ENCODE measurements at regions not wholly inside any gene's neighbourhood (a gene's known extent, or its start where the extent isn't known, plus 50 kb on each side); places are given as distances from the start of the nearest gene placed in this dataset.
"Not testable (repeated sequence)": the region's sequence is repeated elsewhere in the genome, so short reads cannot be mapped to it uniquely, and the experiment has no call there.

DNA sequence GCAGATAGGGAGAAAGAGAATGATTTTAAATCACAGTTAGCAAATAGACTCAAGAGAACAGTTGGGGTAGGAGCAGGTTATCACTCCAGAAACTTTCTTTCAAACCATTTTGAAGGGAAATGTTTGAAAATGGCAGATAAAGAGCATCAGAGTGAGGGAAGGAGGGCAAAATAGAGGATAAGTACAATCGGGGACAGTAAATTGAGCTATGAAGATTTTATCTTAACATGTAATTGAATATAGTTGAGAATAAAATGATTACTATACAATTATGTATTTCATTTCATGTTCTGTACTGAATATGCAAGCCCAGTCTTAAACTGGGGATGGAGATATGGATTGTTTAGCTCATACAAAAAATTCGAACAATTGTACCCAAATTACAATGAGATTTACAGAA lies 54.0 kb downstream of the MAP10 start:
- Histone ChIP-seq H3K9me3 (no peaks in the 10 kb centered on the region), H3K4me1 (no peaks in the 10 kb centered on the region), H3K36me3 (no peaks in the 10 kb centered on the region), H3K27me3 (no peaks in the 10 kb centered on the region), H3K27ac (replicated peaks in 1 of 4) (no peak overlapping the region), H3K4me3 (no peak overlapping the region)
- 89% methylated on average over 2 of the region's 2 CpGs for WGBS
- TF ChIP-seq POLR2A (IDR thresholded peaks at IDR 0.05; ENCODE audit: low read depth) = no peak
- TF ChIP-seq CTCF (IDR thresholded peaks at IDR 0.05) = no peak
- TF ChIP-seq EP300 (IDR thresholded peaks at IDR 0.05) = no peak
- TF ChIP-seq POLR2AphosphoS5 (IDR thresholded peaks at IDR 0.05) = no peak
- no peak for DNase-seq (ENCODE audit: extremely low spot score)
- intact Hi-C loops (cut with DNase I) = no loop called here

DNA sequence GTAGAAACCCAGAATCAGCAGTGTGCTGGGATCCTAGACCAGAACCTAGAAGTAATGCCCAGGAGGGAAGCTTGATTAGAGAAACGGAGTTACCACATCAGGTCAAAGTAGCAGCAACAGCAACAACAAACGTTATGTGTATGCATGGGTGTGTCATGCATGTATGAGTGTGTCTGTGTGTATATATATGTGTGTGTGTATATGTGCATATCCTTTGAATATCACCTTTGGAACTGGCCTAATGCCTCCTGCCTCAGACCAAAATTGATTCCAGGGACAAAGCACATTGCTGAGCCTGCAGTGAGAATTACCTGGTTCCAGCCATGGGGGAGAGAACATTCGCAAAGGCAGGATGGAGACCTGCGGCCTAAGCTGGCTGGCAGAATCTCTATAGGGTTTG lies 55.9 kb downstream of the MAP10 start:
- H3K9me3 ChIP-seq = no peaks in the 10 kb centered on the region
- whole genome bisulfite sequencing = 92% methylated on average over 4 of the region's 4 CpGs
- intact Hi-C loops (cut with DNase I) = no loop called here
- no peak for TF ChIP-seq POLR2A (IDR thresholded peaks at IDR 0.05; ENCODE audit: low read depth)
- TF ChIP-seq EP300 (IDR thresholded peaks at IDR 0.05) = no peak
- TF ChIP-seq CTCF (IDR thresholded peaks at IDR 0.05) = no peak
- TF ChIP-seq POLR2AphosphoS5 (IDR thresholded peaks at IDR 0.05) = no peak
- H3K27ac ChIP-seq (replicated peaks in 1 of 4) = no peak overlapping the region
- no peaks in the 10 kb centered on the region for H3K27me3 ChIP-seq
- peak; percentile 75 for DNase-seq (ENCODE audit: extremely low spot score)
- H3K4me3 ChIP-seq = no peak overlapping the region
- H3K4me1 ChIP-seq = no peaks in the 10 kb centered on the region
- H3K36me3 ChIP-seq = no peaks in the 10 kb centered on the region

DNA sequence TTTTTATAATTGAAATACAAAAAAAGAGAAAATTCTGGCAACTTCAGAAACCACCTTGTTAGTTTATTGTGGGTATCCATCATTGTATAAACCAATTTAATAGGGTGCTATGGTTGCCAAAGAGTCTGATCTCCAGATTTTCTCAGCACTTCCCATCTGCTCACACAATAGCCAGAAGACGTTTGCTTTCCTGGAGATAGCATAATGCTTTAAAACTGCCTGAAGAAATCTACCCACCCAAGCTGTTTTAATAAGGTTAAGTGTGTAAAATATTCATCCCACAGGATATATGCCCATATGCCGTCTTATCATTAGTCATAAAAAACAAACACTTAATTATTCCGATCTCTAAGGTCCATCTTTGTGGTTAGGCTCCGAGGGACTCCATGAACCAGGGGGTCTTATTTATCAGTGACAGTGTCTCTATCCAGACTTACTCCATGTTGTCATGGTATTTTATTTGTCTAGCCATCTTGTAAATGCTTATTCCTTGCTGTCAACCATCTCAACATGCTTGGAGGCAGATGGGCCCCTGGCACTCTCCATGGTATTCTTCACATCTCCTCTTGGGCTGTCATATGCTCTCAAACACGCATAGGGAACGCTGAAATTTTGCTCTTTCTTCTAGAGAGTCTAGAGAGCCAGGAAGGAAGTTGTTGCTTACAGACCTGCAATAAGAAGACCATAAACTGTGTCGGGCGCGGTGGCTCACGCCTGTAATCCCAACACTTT lies 58.5 kb downstream of the MAP10 start:
- intact Hi-C loops (cut with DNase I) = no loop called here
- Histone ChIP-seq H3K4me1 (no peaks in the 10 kb centered on the region), H3K27me3 (no peaks in the 10 kb centered on the region), H3K27ac (replicated peaks in 1 of 4) (no peak overlapping the region), H3K9me3 (no peaks in the 10 kb centered on the region), H3K4me3 (no peak overlapping the region), H3K36me3 (no peaks in the 10 kb centered on the region)
- DNase-seq (ENCODE audit: extremely low spot score) = peak; percentile 64
- WGBS = 89% methylated on average over 9 of the region's 10 CpGs
- TF ChIP-seq EP300 (IDR thresholded peaks at IDR 0.05) = no peak
- TF ChIP-seq CTCF (IDR thresholded peaks at IDR 0.05) = no peak
- TF ChIP-seq POLR2A (IDR thresholded peaks at IDR 0.05; ENCODE audit: low read depth) = no peak
- TF ChIP-seq POLR2AphosphoS5 (IDR thresholded peaks at IDR 0.05) = no peak

- no peak overlapping the region for H3K4me3 ChIP-seq
- no peaks in the 10 kb centered on the region for H3K36me3 ChIP-seq
- H3K9me3 ChIP-seq = no peaks in the 10 kb centered on the region
- intact Hi-C loops (cut with DNase I) = no loop called here
- H3K4me1 ChIP-seq = no peaks in the 10 kb centered on the region
- DNase-seq (ENCODE audit: extremely low spot score) = peak; percentile 70
- WGBS = 83% methylated on average over 9 of the region's 9 CpGs
- no peak overlapping the region for H3K27ac ChIP-seq (replicated peaks in 1 of 4)
- TF ChIP-seq EP300 (IDR thresholded peaks at IDR 0.05) = no peak
- no peak for TF ChIP-seq POLR2AphosphoS5 (IDR thresholded peaks at IDR 0.05)
- H3K27me3 ChIP-seq = no peaks in the 10 kb centered on the region
Measured at GRCh38 chr1:232865102-232865931, 60.1 kb downstream of the MAP10 start.

DNA sequence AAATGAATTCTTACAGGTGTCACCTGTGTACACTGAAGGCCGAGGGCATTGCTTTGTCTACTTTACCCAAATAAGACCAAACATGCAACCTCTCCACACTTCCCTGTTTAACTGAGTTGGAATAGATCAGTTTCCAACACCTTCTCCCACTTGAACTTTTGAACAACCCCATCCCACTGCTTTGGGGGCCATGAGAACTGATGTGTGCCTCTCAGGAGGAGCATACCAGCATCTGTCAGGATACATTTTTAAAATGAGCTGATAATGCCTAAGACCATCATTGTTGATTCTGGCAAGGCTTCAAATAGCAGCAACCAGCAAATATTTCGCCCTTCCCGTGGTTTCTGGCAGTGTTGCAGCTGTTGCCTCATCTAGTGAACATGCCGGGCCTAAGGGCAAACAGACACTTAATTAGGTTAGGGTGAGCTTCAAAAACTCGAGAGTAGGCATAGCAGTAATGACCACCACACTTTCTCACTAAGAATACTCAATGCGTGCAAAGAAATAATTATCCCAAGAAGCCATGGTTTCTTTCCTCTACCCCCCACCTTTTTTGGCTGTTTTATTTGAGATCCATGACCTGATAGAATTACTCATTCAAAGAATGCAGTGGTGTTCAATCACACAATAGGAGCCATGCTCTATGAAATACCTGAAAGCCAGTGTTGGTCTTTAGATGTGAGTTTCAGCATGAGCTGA lies 63.7 kb downstream of the MAP10 start:
- no peak overlapping the region for H3K4me3 ChIP-seq
- TF ChIP-seq EP300 (IDR thresholded peaks at IDR 0.05) (no peak), POLR2AphosphoS5 (IDR thresholded peaks at IDR 0.05) (peak in 1 of 2 donors; percentile 9)
- WGBS = 68% methylated on average over 6 of the region's 6 CpGs
- DNase-seq (ENCODE audit: extremely low spot score) = peak; percentile 82
- H3K27me3 ChIP-seq = no peaks in the 10 kb centered on the region
- no peaks in the 10 kb centered on the region for H3K9me3 ChIP-seq
- H3K36me3 ChIP-seq = no peaks in the 10 kb centered on the region
- intact Hi-C loops (cut with DNase I) = no loop called here
- no peak overlapping the region for H3K27ac ChIP-seq (replicated peaks in 1 of 4)
- no peaks in the 10 kb centered on the region for H3K4me1 ChIP-seq

DNA sequence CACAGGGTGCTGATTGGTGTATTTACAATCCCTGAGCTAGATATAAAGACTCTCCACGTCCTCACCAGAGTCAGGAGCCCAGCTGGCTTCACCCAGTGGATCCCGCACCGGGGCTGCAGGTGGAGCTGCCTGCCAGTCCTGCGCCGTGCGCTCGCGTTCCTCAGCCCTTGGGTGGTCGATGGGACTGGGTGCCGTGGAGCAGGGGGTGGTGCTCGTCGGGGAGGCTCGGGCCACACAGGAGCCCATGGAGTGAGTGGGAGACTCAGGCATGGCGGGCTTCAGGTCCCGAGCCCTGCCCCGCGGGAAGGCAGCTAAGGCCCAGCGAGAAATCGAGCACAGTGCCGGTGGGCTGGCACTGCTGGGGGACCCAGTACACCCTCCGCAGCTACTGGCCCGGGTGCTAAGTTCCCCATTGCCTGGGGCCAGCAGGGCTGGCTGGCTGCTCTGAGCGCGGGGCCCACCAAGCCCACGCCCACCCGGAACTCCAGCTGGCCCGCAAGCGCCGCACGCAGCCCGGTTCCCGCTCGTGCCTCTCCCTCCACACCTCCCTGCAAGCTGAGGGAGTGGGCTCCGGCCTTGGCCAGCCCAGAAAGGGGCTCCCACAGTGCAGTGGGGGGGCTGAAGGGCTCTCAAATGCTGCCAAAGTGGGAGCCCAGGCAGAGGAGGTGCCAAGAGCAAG lies 66.2 kb downstream of the MAP10 start:
- H3K36me3 ChIP-seq; H3K9me3 ChIP-seq; intact Hi-C loops (cut with DNase I); H3K27ac ChIP-seq (replicated peaks in 1 of 4); H3K4me1 ChIP-seq; H3K27me3 ChIP-seq; H3K4me3 ChIP-seq: not testable (repeated sequence)
- DNase-seq (ENCODE audit: extremely low spot score) = peak; percentile 31
- 97% methylated on average over 15 of the region's 34 CpGs for WGBS
